ENCODE measurements at regions not wholly inside any gene's neighbourhood (a gene's known extent, or its start where the extent isn't known, plus 50 kb on each side); places are given as distances from the start of the nearest gene placed in this dataset.
A peak's percentile ranks its signal among the peaks of the same experiment; 100 is the strongest.
"Not testable (repeated sequence)": the region's sequence is repeated elsewhere in the genome, so short reads cannot be mapped to it uniquely, and the experiment has no call there.

DNA sequence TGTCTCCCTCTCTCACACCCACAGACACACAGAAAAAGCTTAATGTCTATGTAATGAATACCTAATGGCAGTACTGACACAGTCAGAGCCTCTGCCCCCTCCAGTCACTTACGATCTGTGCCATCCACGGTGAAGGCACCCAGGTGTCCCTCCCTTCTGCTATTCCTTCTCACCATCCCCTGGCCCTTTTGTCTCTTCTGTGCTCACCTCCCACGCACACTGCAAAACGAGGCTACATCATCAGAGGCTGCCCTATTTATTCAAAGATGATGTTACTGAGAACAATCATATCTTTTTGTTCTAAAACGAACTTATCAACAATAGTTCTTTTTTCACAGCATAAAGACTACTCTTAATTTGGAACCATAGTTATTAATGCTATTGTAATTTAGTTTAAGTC lies 246.9 kb upstream of the MKLN1 start:
- no peak for DNase-seq (ENCODE audit: low spot score)

DNA sequence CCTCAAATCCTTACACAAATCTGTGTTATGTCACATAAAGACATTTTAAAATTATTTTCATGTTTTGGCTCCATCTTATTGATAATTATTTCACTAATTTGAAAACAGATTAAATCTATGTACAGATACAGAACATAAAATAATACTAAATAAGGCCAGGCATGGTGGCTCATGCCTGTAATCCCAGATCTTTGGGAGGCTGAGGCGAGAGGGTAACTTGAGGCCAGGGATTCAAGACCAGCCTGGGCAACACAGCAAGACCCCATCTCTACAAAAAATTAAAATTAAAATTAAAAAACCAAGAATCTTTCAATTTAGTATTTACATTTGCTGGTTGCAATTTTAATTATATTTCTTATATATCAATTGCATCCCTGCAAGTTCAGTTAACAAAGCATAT lies 246.4 kb upstream of the MKLN1 start:
- DNase-seq (ENCODE audit: low spot score) = no peak

DNA sequence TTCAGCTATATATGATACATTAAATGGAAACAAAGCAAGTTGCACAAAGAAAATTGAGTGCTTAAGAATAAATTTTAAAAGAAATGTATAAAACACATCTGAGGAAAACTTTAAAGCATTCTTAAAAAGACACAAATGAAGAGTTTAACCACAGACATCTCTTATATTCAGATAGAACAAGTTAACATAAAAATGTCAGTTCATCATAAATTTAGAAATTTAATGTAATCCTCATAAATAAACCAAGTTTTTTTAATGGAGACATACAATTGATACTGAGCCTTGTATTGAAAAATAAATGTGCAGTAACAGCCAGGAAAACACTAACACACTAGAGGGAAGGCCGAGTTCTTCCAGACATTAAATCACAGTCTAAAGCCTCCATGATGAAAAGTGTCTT lies 243.9 kb upstream of the MKLN1 start:
- no peak for DNase-seq (ENCODE audit: low spot score)

- not testable (repeated sequence) for DNase-seq (ENCODE audit: low spot score)
Observed at GRCh38 chr7:131084336-131084735, 243.3 kb upstream of the MKLN1 start.

- no peak for DNase-seq (ENCODE audit: low spot score)
Observed at GRCh38 chr7:131087756-131088658, 239.7 kb upstream of the MKLN1 start.

DNA sequence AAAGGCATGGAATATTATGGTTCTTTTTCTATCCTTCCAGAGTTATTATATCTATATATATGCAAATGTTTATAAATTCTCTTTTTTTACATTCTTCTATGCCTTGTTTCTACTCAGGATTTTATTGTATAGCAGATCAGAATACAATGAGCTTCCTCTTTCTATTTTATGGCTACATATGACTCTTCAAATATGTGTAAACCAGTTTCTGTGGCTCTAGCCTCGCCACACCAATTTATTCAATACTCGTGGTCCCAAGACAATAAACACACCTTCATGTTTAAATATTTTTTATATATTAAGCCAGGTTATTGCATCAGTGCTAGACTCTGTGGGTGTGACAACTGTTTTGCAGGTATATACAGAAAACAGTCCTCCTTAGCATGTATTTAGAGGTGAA lies 237.5 kb upstream of the MKLN1 start:
- DNase-seq (ENCODE audit: low spot score) = no peak

DNA sequence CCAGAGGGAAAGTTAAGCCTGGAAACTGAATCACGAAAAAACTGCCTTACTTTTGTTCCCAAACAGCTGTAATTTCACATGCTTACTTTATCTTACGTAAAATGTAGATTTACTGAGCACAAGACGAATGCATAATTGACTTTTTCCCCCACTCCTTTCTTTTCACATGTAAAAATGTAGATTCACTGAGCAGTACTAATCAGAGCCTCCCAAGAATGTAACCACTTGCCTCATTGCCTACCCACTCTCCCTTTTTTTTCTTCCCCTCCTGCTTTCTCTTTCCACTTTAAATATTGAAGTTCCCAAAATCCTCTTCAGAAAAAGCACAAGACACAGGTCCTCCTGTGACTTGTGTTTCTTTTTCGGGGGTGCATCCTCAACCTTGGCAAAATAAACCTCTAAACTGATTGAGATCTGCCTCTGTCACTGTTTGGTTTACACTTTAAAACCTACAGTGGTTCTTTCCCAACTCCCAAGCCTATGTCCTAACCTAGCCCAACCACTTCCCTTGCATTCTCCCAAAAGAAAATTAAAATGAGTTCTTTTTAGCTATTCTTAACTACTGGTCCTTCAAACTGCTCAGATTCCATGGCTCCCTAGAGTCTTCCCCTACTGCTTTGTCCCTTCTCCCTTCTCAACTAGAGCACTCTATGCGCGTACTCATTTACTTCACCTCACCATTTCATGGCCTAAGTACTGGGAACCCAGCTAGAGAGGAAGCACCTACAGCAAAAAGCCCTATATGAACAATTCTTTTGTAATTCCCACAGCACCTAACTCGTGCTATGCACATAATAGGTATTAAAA lies 236.6 kb upstream of the MKLN1 start:
- DNase-seq (ENCODE audit: low spot score) = no peak

DNA sequence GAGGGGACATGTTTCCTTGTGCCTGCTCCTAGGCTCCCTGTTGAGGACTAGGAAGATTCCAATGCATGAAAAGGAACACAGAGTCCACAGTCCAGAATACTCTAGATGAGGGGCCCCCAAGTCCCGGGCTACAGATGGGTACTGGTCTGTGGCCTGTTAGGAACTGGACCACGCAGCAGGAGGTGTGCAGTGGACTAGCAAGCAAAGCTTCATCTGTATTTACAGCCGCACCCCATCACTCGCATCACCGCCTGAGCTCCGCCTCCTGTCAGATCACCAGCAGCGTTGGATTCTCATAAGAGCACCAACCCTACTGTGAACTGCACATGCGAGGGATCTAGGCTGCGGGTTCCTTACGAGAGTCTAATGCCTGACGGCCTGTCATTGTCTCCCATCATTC lies 233.0 kb upstream of the MKLN1 start:
- DNase-seq (ENCODE audit: low spot score) = no peak

DNA sequence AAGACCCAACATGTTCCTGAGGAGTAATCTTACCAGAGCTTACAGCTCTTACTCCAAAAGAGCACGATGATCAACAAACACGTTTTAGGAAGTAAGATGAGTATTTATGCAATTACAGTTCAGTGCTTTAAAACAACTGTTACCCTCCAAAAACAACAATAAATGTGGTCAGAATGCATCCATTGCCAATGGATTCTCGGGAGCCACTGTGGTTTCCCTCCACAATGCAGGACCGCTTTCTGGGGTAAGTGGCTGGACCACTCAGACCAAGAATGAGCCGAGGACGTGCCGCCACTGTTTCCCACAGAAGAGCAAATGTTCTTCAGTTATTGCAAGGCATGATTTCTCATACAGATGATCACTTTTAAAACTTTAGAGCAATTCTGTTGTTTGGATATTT lies 232.3 kb upstream of the MKLN1 start:
- DNase-seq (ENCODE audit: low spot score) = no peak

DNA sequence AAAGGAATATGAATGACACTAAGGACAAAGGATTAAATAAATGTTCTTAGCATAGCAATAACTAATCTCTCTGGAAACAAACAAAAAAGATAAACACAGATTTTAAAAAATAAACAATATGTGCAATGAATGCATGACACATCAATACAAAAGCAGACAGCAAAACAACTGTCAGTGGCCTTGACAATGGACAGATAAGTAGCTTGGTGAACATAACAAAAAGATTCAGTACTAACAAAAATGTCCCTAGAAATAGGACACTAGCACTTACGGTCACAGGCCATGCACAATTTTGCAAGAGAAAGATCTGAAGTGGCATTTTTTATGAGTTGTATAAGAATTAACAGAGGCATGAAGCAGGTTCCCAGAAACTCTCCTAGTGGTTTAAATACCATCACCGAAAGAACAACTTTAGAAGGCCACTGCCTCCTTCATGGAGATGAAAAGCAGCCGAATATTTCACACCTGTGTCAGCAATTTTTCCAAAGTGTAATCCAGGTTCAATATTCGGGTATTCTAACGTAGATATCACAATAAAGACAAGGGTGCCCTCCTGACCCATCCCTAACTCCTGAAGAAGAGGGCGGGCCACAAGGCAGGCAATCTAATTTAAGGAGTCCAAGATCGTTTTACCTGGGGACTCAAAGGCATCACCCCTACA lies 231.3 kb upstream of the MKLN1 start:
- no peak for DNase-seq (ENCODE audit: low spot score)

DNA sequence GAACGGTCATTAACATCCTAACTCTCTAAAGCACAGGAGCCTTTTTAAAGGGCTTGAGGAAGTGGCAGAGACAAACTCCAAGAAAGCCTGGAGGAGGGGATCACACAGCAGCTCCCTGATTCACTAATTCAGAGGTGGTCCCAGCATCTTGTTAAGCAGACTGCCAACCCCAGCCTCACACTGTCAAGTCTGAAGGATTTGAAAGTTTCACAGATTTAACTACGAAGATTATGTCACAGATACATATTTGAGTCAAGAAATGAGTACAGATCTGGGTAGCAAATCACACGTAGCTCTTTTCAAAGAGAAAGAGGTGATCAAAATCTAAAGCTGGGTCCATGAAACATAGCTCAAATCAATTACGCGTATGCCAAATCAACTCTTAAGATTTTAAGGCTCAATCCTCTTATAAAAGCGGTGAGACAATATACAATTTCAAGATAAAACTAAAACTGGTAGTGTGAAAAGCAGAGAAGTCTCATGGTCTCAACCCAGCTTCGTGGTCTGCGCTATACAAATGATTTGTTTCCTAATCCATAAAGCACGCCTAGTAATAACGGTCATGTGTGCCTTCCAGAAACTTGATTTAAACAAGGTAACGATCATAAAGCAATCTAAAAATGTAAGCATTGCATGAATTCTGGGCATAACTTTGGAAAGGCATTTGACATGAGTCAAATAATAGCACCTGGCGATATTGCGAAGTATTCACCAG lies 229.9 kb upstream of the MKLN1 start:
- no peak for DNase-seq (ENCODE audit: low spot score)

DNA sequence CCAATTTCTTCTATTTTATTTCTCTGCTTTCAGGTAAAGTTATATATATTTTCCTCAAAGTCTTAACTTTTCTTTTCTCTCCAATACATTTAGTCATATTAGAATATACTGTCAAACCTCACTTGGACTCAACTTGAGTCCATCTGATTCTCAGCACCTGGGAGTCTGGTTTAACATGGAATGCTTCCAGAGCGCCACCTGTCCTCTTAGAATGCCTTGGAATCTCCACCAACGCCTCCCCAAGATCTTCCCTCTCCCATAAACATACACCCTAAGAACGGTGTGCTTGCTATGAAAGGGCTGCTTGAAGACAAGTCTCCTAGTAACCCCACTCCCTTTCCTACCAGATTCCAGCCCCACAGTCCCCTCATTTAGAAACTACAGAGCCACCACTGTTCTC lies 229.1 kb upstream of the MKLN1 start:
- no peak for DNase-seq (ENCODE audit: low spot score)

DNA sequence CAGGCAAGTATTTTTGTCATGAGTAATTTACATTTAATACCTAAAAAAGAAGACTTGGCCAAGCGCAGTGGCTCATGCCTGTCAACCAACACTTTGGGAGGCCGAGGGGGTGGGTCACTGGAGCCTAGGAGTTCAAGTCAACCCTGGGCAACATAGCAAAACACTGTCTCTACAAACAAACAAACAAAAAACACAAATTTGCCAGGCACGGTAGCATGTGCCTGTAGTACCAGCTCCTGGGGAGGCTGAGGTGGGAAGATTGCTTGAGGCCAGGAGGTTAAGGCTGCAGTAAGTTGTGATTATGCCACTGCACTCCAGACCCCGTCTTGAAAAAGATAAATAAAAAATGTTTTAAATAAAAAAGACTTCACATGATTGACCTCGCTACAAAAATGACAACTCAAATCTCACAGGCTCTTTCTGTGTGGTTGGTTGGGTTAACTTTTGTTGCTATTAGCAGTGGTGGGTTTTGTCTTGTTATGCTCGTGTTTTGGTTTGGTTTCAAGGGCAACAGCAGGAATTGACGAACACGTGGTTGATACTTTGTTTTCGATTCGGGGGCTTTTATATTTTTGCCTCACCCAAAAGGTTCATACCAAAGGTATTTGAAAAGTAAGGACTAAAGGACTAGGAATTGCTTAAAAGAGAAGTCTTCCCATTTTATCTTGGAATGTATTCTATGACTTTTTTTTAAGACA lies 227.2 kb upstream of the MKLN1 start:
- DNase-seq (ENCODE audit: low spot score) = no peak

DNA sequence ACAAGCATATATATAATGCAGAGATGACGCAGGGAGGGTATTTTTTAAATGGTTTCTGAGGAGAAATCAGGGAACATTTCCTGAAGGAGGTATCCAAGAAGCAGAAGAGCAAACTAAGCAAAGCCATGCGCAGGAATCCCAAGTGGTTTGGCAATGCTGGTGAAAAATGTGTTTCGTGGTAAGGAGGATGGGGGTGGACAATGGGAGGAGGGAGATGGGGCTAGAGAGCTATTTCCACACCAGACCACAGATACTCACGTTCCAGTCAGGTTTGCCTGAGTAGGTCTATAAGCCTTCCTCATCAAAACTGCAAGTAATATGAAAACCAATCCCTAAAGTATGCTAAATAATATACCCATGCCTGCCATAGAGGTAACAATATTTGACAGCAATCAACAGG lies 223.7 kb upstream of the MKLN1 start:
- DNase-seq (ENCODE audit: low spot score) = no peak

- DNase-seq (ENCODE audit: low spot score) = no peak
Observed at GRCh38 chr7:131104596-131105293, 222.9 kb upstream of the MKLN1 start.

DNA sequence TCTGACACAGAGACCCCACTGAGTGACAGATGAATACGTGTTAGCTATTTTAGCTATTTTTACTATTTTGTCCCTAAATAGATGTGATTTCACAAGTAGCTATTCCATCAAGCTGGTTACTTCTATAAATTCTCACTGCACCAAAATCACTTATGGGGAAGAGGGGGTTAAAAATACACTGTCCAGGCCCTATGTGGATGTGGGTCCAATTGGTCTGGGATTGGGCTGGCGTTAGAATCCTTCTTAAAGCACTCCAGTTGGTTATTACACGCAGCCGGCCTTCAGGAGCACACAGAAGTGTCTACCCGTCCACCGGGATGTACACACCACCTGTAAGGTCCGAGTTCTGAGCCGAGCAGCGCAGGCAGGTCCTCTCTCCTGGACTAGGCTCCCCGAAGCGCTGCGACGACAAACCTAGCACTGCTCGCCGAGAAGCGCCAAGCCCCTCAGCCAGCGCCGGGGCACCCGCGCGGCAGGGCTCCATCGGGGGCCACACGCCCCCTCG lies 222.3 kb upstream of the MKLN1 start:
- peak; percentile 3 for DNase-seq (ENCODE audit: low spot score)

- DNase-seq (ENCODE audit: low spot score) = peak; percentile 38
Observed at GRCh38 chr7:131105799-131106680, 221.6 kb upstream of the MKLN1 start.

DNA sequence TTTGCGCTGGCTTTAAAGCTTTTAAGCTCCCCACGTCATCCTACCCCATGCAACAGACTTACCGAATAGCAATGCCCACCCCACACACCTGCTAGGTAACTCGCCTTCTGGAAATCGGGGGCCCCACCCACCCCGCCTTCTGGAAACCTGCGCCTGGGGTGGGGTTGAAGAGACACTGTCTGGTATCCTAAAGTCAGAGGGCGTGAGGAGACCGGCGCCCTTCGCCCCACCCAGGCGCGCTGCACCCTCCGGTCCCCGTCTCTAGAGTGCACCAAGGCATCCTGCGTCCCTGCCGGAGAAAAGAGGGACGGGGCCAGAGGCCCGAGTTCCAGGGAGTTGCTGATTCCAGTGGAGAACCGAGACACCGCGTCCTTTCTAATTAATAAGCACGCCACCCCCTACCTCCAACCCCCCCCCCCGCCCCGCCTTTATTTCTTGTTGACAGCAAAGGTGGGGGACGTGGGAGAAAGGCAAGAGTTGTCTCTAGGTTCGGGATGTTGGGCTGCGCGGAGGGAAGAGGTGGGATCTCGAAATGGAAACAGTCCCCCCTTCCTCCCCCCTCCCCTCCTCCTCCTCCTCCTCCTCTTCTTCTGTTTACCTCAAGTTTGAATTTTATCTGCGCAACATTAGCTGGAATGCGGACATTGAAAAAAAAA lies 220.9 kb upstream of the MKLN1 start:
- DNase-seq (ENCODE audit: low spot score) = peak; percentile 7

Measured in A172 (cell line).